ENCODE measurements at regions not wholly inside any gene's neighbourhood (a gene's known extent, or its start where the extent isn't known, plus 50 kb on each side); places are given as distances from the start of the nearest gene placed in this dataset.

- no peak for TF ChIP-seq CTCF (conservative IDR thresholded peaks at IDR 0.05; ENCODE audit: low read depth, low read length)
- TF ChIP-seq EZH2 (IDR thresholded peaks at IDR 0.05; ENCODE audit: borderline replicate concordance, low read depth, low read length, poor library complexity, severe bottlenecking): no peak
Observed at GRCh38 chr1:199688774-199689173, 338.7 kb upstream of the NR5A2 start.

All from A673 (cell line).